NCI-H2081 treated with DMSO at 0.1 percent for 48 hours (cell line): ENCODE measurements at regions not wholly inside any gene's neighbourhood (a gene's known extent, or its start where the extent isn't known, plus 50 kb on each side); places are given as distances from the start of the nearest gene placed in this dataset.

Experiments
- DNase-seq: peaks from one replicate; lab custom pipeline; 2025; lab: John Stamatoyannopoulos, UW

DNA sequence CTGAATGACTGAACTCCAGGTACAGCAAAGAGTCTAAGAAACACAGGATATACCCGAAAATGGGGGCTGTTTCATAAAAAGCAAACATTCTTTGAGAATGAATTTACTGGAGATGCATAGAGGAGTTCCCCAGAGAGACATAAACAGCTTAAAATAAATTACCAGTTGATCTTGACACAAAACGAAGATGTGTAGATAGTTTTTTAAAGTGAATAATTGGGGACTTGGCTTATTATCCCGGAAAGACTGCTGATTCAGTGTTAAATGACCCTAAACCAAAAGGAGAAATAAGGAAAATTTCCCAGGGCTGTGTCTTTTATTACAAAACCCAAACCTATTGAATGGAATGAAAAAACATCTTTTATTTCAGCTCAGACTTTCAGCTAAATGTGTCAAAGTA is 1052.8 kb upstream of the TMEM132C start:
- no peak for DNase-seq

DNA sequence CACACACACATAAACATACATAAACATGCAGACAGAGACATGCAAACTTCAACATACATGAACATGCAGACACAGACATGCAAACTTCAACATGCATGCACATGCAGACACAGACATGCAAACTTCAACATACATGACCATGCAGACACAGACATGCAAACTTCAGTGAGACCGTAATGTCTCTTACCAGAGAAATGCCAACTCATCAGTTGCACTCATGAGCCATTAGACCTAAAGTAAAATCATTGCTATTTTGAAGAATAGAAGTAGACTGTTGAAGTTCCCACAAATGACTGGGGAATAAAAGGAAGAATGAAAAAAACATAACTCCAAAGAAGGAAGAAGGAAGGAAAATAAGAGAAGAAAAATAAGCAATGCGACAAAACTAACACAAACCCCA is 1044.0 kb upstream of the TMEM132C start:
- no peak for DNase-seq

DNA sequence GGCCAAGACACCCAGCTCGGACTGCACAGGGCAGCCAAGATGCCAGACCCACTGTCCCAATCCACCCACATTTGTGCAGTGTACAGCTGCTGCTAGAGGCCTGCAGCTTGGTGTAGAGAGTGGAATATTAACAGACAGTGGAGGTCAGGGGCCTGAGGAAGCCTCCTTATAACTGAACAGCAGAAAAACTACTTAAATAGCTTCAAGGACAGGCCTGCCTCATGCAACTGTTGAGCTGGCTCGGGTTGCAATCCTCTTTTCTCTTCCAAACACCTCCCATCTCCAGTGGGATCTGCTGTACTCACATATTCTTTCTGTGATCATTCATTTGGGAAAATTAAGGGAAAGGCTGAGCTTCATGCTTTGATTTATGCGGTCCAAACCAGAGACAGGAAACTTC is 1043.2 kb upstream of the TMEM132C start:
- DNase-seq = no peak

DNA sequence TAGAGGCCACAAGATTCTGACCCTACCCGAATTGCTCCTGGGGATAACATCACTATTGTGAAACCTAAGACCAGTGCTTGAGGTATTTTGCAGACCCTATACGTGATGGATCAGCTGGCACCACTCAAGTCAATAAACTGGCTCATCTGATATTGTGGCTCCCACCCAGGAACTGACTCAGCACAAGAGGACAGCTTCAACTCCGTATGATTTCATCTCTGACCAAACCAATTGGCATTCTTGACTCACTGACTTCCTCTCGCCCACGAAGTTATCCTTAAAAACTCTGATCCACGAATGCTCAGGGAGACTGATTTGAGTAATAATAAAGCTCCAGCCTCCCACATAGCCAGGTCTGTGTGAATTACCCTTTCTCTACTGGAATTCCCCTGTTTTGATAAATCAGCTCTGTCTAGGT is 1036.1 kb upstream of the TMEM132C start:
- DNase-seq = no peak

DNA sequence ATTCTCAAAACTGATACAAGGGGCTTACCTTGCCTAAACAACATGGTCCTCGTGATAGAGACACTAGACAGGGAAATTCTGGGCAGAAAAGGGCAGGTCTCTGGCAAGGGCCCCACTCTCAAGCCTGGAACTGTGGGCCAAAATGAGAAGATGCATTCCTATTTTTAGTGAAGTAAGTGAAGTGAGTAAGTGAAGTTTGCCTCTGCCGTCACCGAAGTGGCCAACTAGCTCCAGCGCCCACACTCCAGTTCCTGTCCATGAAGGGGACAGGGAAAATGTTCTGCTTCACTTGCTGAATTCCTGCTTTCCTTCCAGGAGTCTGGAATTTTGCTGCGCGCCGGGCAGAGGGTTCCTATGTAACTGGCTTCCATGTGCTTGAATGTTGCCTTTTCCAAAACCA is 1035.6 kb upstream of the TMEM132C start:
- DNase-seq = no peak

DNA sequence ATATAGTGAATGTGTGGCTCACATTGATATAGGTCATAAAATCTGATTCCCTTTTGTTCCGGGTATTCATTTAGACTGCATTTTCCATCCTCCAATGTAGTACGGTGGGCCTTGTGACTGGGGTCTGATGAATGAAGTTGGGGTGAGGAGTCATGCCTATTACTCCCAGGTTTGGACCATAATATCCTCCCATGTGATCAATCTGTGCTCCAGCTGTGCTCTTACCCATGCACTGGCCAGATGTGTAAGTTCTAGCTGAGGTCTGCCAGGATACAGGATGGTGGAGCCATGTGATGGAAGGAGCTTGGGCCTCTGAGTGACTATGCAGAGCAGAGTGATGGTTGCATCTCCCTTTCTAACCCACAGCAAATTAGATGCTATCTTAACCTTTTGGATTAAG is 1034.0 kb upstream of the TMEM132C start:
- DNase-seq = no peak

GRCh38 chr12:127235761-127236160 is 1031.2 kb upstream of the TMEM132C start:
- DNase-seq = no peak

DNA sequence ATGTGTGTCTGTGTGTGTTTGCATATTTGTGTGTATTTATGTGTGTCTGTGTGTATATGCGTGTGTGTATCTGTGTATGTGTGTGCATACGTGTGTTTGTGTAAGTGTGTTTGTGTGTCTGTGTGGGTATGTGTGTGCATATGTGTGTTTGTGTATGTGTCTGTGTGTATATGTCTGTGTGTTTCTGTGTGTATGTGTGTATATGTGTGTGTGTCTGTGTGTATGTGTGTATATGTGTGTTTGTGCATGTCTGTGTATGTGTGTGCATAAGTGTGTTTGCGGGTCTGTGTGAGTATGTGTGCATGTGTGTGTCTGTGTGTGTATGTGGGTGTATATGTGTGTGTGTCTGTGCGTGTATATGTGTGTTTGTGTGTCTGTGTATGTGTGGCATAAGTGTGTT is 1030.5 kb upstream of the TMEM132C start:
- DNase-seq = no peak

DNA sequence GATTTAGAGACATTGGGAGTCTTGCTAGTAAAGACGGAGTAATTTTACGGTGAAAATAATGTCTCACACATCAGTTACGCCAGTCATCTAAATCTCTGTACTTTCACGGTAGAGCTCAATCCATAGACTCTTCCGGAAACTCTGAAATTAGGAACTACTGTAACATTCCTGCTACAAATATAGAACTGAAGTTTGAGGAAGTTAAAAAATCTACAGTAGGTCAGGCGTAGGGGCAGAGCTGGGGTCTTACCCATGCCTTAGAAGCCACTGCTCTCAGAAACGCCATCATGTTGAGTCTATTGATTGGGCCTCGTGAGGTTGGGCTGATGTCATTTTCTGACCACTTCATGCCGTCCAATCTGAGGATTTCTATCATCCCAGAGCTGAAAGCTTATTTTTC is 1029.8 kb upstream of the TMEM132C start:
- DNase-seq = no peak

DNA sequence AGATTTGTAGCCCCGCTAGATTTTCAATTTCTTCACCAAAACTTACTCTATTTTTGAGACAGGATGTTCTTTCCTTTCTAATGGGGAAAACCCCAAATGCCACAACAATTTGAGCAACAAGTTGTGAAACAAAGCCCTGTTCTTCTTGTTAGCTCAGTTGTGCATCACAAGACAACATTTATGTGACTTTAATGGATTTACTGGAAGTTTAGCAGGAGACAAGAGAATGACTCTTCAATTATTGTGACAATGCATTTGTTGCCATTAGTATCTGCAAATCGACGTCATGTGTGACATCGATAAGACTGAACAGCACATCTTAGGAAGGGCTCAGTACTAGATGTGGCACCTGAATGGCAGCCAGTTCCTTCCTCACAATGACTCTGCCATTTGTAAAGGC is 1028.9 kb upstream of the TMEM132C start:
- no peak for DNase-seq

DNA sequence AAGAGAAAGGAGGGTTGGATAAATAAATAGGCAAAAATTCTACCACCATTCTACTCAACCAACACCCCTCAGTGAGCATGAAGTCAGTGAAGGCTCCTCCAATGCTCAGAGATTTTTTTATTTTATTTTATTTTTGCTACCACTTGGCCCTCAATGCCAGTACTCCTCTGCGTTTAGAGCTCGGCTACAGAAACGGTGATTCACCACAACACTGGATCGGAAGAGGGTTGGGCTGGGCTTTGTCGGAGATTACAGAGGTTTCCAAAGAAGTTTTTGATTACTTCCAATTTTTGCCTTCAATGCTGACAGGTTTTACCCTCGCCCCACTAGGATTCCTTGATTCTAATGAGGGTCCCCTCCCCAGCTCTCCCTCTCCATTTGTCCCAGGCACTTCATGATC is 1027.2 kb upstream of the TMEM132C start:
- DNase-seq = no peak

DNA sequence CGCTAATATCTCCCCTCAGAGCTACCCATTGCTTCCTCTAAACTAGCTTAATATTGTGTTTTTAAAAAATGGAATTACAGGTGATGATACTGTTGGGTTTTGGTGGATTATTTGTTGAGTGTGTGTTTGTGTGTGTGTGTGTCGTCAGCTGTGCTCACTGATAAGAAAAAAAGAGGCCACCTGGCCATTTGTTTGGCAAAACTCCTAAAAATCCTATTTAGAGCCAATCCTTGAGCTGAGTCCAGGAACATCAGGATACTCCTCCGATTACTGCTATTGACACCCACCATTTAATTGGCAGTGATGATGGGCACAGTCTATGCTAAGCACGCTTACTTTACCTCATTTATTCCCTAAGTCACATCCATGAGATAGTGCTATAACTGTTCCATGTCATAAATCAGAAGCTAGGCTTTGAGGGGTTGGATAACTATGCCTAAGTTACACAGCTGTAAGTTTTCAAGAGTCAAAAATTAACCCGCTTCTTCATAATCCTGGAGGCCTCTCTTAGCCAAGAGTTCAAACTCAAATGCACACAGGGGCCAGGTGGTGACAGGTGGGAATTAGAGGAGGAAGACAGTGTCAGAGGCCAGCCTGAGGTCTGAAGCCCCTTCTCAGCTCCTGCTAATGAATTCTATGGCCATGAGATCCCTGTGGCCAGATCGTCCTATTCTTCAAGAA is 1026.6 kb upstream of the TMEM132C start:
- DNase-seq = no peak

GRCh38 chr12:127241072-127241817 is 1025.7 kb upstream of the TMEM132C start:
- DNase-seq = no peak

- no peak for DNase-seq
These were observed 1022.0 kb upstream of the TMEM132C start for GRCh38 chr12:127245009-127245408.

DNA sequence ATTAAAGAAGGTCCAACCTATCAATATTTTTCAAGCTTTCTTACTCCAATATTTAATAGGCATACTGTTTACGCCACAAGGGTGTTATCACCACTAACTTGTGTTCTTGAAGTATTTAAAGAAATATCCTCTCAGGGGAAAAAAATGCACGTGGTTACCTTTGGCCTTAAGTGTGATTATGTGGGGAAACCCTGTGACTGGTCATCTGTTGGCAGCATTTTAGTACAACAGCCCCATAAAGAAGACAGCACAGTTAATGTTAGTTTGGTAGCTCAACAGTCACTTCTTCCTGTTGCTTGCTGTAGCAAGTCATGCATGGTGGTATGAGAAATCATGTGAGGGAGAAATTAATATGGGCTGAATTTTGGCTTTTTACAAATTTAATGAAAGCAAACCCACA is 1021.5 kb upstream of the TMEM132C start:
- DNase-seq = no peak

DNA sequence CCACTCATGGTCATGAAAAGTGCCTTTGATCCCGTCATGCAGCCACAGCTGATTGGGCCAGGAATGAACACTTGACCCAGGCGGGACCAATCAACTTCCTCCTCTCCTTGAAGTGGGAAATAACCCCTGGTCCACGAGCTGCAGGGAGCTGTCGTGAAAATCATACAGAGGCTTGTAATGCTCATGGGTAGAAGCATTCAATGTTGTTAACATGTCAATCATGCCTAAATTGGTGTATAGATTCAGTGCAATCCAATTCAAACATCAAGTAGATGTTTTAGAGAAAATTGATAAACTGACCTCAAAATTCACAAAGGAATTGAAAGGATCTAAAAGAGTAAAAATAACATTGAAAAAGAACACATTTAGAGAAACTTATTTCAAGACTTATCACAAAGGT is 1019.0 kb upstream of the TMEM132C start:
- no peak for DNase-seq

DNA sequence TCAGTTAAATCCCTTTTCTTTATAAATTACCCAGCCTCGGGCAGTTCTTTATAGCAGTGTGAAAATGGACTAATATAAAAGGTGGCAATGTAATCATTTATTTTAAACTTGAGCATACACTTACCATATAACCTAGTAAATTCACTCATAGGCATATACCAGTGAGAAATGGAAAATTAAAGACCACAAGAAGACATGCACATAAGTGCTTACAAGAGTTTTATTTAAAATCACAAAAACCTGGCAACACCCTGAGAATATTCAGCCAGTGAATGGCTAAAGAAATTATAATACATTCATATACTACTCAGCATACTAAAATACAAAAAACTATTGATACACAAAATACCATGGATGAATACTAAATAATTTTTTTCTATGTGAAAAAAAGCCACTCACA is 1017.5 kb upstream of the TMEM132C start:
- no peak for DNase-seq

- no peak for DNase-seq
These were observed 1013.1 kb upstream of the TMEM132C start for GRCh38 chr12:127253797-127254327.

- DNase-seq = no peak
These were observed 1012.5 kb upstream of the TMEM132C start for GRCh38 chr12:127254420-127254955.

DNA sequence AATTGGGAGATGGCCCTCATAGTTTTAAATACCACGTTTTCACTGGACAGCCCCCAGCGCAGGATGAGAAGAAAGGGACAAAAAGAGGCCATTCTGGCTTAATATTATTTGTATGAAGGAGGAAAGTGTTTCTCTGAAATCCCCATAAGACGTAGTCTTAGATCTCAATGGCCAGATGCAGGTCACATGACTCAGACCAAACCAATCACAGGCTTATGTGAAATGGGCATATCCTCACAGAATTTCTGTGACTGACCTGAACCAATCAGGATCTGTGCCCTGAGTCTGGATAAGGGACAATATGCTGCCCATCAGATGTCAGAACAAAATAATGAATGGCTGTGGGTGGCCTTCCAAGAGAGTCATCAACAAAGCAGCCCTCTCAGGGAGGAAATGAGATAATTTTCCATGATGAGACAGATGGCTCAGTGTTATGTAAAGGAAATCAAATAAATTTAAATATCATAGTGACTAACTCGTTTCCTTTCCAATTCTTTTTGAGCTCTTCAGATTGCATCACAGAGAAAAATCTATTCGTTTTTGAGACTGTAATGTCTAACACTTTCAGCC is 1009.5 kb upstream of the TMEM132C start:
- DNase-seq = no peak

DNA sequence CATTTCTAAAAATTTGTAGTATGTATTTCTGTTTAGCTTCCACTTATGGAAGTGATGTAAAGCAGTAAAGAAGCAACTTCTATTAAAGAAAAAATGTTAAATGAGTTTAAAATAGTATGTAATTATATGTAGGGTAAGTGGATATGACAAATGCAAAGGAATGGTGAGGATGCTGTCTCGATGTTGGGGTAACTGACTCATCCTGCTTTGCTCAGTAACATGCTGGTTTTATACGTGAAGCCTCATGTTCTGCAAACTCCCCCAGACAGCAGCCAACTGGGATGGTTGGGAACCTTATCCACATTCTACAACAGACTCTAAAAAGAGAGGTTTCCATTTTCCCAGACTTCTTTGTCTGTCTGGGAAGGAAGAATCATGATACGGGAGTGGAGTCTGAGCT is 1006.4 kb upstream of the TMEM132C start:
- no peak for DNase-seq

- DNase-seq = no peak
These were observed 1006.0 kb upstream of the TMEM132C start for GRCh38 chr12:127260999-127261398.

DNA sequence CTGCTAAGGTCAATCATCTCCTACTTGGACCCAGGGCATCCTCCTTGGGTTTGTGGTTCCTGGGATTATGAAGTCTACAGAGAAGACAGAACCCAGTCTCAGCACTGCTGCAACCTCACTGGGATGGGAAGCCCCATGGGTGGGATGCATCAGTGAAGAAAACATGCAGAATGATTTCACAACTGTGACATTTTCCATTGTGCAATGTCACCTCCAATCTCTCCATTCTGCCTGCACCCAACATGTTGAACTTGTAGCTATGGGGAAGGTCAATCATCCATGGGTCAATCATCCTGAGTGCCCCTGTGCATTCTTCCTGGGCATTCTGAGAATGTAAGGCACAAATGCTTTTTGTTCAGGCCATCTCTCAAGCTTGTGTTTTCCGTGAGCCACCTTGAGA is 1004.4 kb upstream of the TMEM132C start:
- DNase-seq = no peak
